ENCODE measurements at regions not wholly inside any gene's neighbourhood (a gene's known extent, or its start where the extent isn't known, plus 50 kb on each side); places are given as distances from the start of the nearest gene placed in this dataset.

GRCh38 chr7:25970911-25971310 lies 181.1 kb upstream of the NFE2L3 start:
- no peak for TF ChIP-seq CTCF (IDR thresholded peaks at IDR 0.05; ENCODE audit: borderline replicate concordance)
- Histone ChIP-seq H3K9me3 (replicated peaks) (no peaks in the 10 kb centered on the region), H3K27ac (replicated peaks) (no peak overlapping the region), H3K27me3 (ENCODE audit: low read depth) (peaks cover 52% of the 10 kb centered on the region), H3K36me3 (no peaks in the 10 kb centered on the region), H3K4me3 (no peak overlapping the region), H3K4me1 (no peaks in the 10 kb centered on the region)
- intact Hi-C loops (cut with micrococcal nuclease) = no loop called here
- no peak for DNase-seq

- H3K27ac ChIP-seq (replicated peaks) = no peak overlapping the region
- H3K36me3 ChIP-seq = no peaks in the 10 kb centered on the region
- DNase-seq = no peak
- H3K27me3 ChIP-seq (ENCODE audit: low read depth) = peaks cover 4% of the 10 kb centered on the region
- H3K9me3 ChIP-seq (replicated peaks) = peaks cover 11% of the 10 kb centered on the region
- no peak for TF ChIP-seq CTCF (IDR thresholded peaks at IDR 0.05; ENCODE audit: borderline replicate concordance)
- intact Hi-C loops (cut with micrococcal nuclease) = no loop called here
- no peaks in the 10 kb centered on the region for H3K4me1 ChIP-seq
- no peak overlapping the region for H3K4me3 ChIP-seq
Measured at GRCh38 chr7:25976630-25977029, 175.4 kb upstream of the NFE2L3 start.

GRCh38 chr7:25978466-25978865 lies 173.5 kb upstream of the NFE2L3 start:
- intact Hi-C loops (cut with micrococcal nuclease) = no loop called here
- Histone ChIP-seq H3K36me3 (no peaks in the 10 kb centered on the region), H3K9me3 (replicated peaks) (peaks cover 15% of the 10 kb centered on the region), H3K27me3 (ENCODE audit: low read depth) (peaks cover 4% of the 10 kb centered on the region), H3K4me3 (no peak overlapping the region), H3K27ac (replicated peaks) (no peak overlapping the region), H3K4me1 (no peaks in the 10 kb centered on the region)
- no peak for DNase-seq
- TF ChIP-seq CTCF (IDR thresholded peaks at IDR 0.05; ENCODE audit: borderline replicate concordance) = no peak

- no peak for TF ChIP-seq CTCF (IDR thresholded peaks at IDR 0.05; ENCODE audit: borderline replicate concordance)
- Histone ChIP-seq H3K27me3 (ENCODE audit: low read depth) (peaks cover 8% of the 10 kb centered on the region), H3K27ac (replicated peaks) (no peak overlapping the region), H3K4me3 (no peak overlapping the region), H3K4me1 (no peaks in the 10 kb centered on the region), H3K9me3 (replicated peaks) (peaks cover 15% of the 10 kb centered on the region), H3K36me3 (no peaks in the 10 kb centered on the region)
- no peak for DNase-seq
- intact Hi-C loops (cut with micrococcal nuclease) = no loop called here
Measured at GRCh38 chr7:25979605-25980004, 172.4 kb upstream of the NFE2L3 start.

GRCh38 chr7:25982684-25983083 lies 169.3 kb upstream of the NFE2L3 start:
- H3K27me3 ChIP-seq (ENCODE audit: low read depth) = peaks cover 29% of the 10 kb centered on the region
- TF ChIP-seq CTCF (IDR thresholded peaks at IDR 0.05; ENCODE audit: borderline replicate concordance) = no peak
- no peak overlapping the region for H3K27ac ChIP-seq (replicated peaks)
- no peaks in the 10 kb centered on the region for H3K4me1 ChIP-seq
- intact Hi-C loops (cut with micrococcal nuclease) = no loop called here
- no peak for DNase-seq
- no peak overlapping the region for H3K4me3 ChIP-seq
- peaks cover 4% of the 10 kb centered on the region for H3K9me3 ChIP-seq (replicated peaks)
- no peaks in the 10 kb centered on the region for H3K36me3 ChIP-seq

GRCh38 chr7:25985196-25985595 lies 166.8 kb upstream of the NFE2L3 start:
- DNase-seq = no peak
- H3K4me3 ChIP-seq = no peak overlapping the region
- peaks cover 4% of the 10 kb centered on the region for H3K9me3 ChIP-seq (replicated peaks)
- peaks cover 54% of the 10 kb centered on the region for H3K27me3 ChIP-seq (ENCODE audit: low read depth)
- intact Hi-C loops (cut with micrococcal nuclease) = no loop called here
- H3K36me3 ChIP-seq = no peaks in the 10 kb centered on the region
- no peaks in the 10 kb centered on the region for H3K4me1 ChIP-seq
- no peak overlapping the region for H3K27ac ChIP-seq (replicated peaks)
- no peak for TF ChIP-seq CTCF (IDR thresholded peaks at IDR 0.05; ENCODE audit: borderline replicate concordance)

Data from left ventricle myocardium inferior (tissue), 1 donor.